ENCODE measurements at regions not wholly inside any gene's neighbourhood (a gene's known extent, or its start where the extent isn't known, plus 50 kb on each side); places are given as distances from the start of the nearest gene placed in this dataset.

DNA sequence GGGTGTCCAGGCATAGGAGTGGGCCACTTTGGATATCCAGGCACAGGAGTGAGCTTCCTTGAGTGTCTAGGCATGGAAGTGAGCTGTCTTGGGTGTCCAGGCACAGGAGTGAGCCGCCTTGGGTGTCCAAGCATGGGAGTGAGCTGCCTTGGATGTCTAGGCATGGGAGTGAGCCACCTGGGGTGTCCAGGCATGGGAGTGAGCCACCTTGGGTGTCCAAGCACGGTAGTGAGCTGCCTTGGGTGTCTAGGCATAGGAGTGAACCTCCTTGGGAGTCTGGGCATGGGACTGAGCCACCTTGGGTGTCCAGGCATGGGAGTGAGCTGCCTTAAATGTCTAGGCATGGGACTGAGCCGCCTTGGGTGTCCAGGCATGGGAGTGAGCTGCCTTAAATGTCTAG, 146.3 kb downstream of the C1orf94 start:
- Histone ChIP-seq H3K27me3 (ENCODE audit: control insufficient read depth in 2 of 2, insufficient read depth in 2 of 2, low read length in 2 of 2) (no peaks in the 10 kb centered on the region), H3K9me3 (replicated peaks; ENCODE audit: control insufficient read depth, insufficient read depth, low read length) (no peaks in the 10 kb centered on the region), H3K9me1 (replicated peaks; ENCODE audit: control insufficient read depth, extremely low read depth, insufficient read depth, low read length) (no peaks in the 10 kb centered on the region), H3K4me3 (replicated peaks in 1 of 3; ENCODE audit: insufficient read depth in 1 of 3, low read depth in 1 of 3, low read length in 3 of 3) (no peak overlapping the region), H3K9ac (replicated peaks; ENCODE audit: extremely low read depth, insufficient read depth, low read length) (no peak overlapping the region), H3K79me2 (ENCODE audit: control insufficient read depth, insufficient read depth, low read length) (no peaks in the 10 kb centered on the region), H3K4me2 (ENCODE audit: insufficient read depth, low read length) (no peak overlapping the region), H4K20me1 (replicated peaks; ENCODE audit: control insufficient read depth, extremely low read depth, insufficient read depth, low read length) (no peaks in the 10 kb centered on the region), H3K27ac (ENCODE audit: insufficient read depth, low read depth, low read length) (no peak overlapping the region), H2AFZ (ENCODE audit: low read depth, low read length) (no peak overlapping the region), H3K36me3 (ENCODE audit: control insufficient read depth in 2 of 2, extremely low read depth in 1 of 2, insufficient read depth in 2 of 2, low read length in 2 of 2) (no peaks in the 10 kb centered on the region), H3K4me1 (ENCODE audit: control insufficient read depth, extremely low read depth, insufficient read depth, low read length) (no peaks in the 10 kb centered on the region)
- dilution Hi-C loops (cut with MboI; ENCODE audit: extremely low pct_ligation_motif_present, low sequenced_read_pairs) = no loop called here
- CTCF ChIA-PET = no interaction called here
- intact Hi-C loops (cut with micrococcal nuclease) = no loop called here
- POLR2A ChIA-PET = no interaction called here
- no TSS peak for BruUV-seq (replicated peaks)
- FAIRE-seq (no peak), DNase-seq (ENCODE audit: low read depth, low spot score) (no peak)
- TF ChIP-seq GATA2 (IDR thresholded peaks at IDR 0.05; ENCODE audit: insufficient read depth, insufficient read length, low read depth, low read length) (no peak), MYC (IDR thresholded peaks at IDR 0.05; ENCODE audit: low read depth, low read length) (no peak), JUN (IDR thresholded peaks at IDR 0.05; ENCODE audit: borderline replicate concordance, insufficient read depth, insufficient read length, low read depth) (no peak), EZH2 (IDR thresholded peaks at IDR 0.05; ENCODE audit: borderline replicate concordance, low read depth, low read length, severe bottlenecking) (no peak)
- TF ChIP-seq, protein P1, sequence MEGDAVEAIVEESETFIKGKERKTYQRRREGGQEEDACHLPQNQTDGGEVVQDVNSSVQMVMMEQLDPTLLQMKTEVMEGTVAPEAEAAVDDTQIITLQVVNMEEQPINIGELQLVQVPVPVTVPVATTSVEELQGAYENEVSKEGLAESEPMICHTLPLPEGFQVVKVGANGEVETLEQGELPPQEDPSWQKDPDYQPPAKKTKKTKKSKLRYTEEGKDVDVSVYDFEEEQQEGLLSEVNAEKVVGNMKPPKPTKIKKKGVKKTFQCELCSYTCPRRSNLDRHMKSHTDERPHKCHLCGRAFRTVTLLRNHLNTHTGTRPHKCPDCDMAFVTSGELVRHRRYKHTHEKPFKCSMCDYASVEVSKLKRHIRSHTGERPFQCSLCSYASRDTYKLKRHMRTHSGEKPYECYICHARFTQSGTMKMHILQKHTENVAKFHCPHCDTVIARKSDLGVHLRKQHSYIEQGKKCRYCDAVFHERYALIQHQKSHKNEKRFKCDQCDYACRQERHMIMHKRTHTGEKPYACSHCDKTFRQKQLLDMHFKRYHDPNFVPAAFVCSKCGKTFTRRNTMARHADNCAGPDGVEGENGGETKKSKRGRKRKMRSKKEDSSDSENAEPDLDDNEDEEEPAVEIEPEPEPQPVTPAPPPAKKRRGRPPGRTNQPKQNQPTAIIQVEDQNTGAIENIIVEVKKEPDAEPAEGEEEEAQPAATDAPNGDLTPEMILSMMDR (IDR thresholded peaks at IDR 0.05; ENCODE audit: extremely low read depth in 1 of 2, insufficient read depth in 1 of 2, low read depth in 1 of 2, low read length in 2 of 2) = no peak

DNA sequence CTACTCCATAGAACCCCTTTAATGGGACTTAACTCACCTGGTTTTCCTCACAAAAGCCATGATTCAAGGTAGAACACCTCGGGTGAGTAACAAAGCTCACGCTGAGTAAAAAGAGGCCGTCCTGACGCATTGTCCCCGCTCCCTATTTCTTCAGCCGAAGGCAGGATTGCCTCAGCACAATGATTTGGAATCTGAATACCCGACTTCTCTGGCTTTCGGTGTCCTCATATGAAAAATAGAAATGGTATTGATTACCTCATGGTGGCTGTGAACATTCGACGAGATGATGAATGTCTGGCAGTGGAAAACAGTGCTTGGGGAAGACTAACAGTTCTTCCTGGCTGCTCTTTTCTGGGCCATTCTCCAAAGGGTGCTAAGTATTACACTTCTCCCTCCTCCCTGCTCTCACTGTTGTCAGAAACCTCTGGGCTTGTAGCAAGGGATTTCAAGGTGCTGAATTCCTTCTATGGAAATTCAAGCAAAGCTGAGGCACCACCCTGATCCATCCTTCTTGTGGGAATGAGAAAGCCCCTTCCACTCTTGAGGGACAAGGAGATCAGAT, 148.3 kb downstream of the C1orf94 start:
- no peak overlapping the region for H3K4me3 ChIP-seq (replicated peaks in 1 of 3; ENCODE audit: insufficient read depth in 1 of 3, low read depth in 1 of 3, low read length in 3 of 3)
- DNase-seq (ENCODE audit: low read depth, low spot score) = no peak
- POLR2A ChIA-PET = no interaction called here
- no peaks in the 10 kb centered on the region for H4K20me1 ChIP-seq (replicated peaks; ENCODE audit: control insufficient read depth, extremely low read depth, insufficient read depth, low read length)
- dilution Hi-C loops (cut with MboI; ENCODE audit: extremely low pct_ligation_motif_present, low sequenced_read_pairs) = no loop called here
- no peaks in the 10 kb centered on the region for H3K4me1 ChIP-seq (ENCODE audit: control insufficient read depth, extremely low read depth, insufficient read depth, low read length)
- H3K9me3 ChIP-seq (replicated peaks; ENCODE audit: control insufficient read depth, insufficient read depth, low read length) = no peaks in the 10 kb centered on the region
- TF ChIP-seq POLR2AphosphoS5 (IDR thresholded peaks at IDR 0.05; ENCODE audit: insufficient read depth, low read depth, low read length) (no peak), GATA2 (IDR thresholded peaks at IDR 0.05; ENCODE audit: insufficient read depth, insufficient read length, low read depth, low read length) (no peak), FOS (IDR thresholded peaks at IDR 0.05; ENCODE audit: borderline replicate concordance, insufficient read depth, low read length) (no peak), MYC (IDR thresholded peaks at IDR 0.05; ENCODE audit: low read depth, low read length) (no peak), JUN (IDR thresholded peaks at IDR 0.05; ENCODE audit: borderline replicate concordance, insufficient read depth, insufficient read length, low read depth) (no peak), EZH2 (IDR thresholded peaks at IDR 0.05; ENCODE audit: borderline replicate concordance, low read depth, low read length, severe bottlenecking) (no peak), POLR2A (IDR thresholded peaks at IDR 0.05; ENCODE audit: low read depth, low read length) (no peak)
- TF ChIP-seq, protein P2, sequence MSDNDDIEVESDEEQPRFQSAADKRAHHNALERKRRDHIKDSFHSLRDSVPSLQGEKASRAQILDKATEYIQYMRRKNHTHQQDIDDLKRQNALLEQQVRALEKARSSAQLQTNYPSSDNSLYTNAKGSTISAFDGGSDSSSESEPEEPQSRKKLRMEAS (IDR thresholded peaks at IDR 0.05; ENCODE audit: insufficient read depth, insufficient read length) = no peak
- TF ChIP-seq, protein P1 (IDR thresholded peaks at IDR 0.05; ENCODE audit: extremely low read depth in 1 of 2, insufficient read depth in 1 of 2, low read depth in 1 of 2, low read length in 2 of 2) = no peak
- no TSS peak for BruUV-seq (replicated peaks)
- no peak overlapping the region for H2AFZ ChIP-seq (ENCODE audit: low read depth, low read length)
- no peak overlapping the region for H3K27ac ChIP-seq (ENCODE audit: insufficient read depth, low read depth, low read length)
- CTCF ChIA-PET = no interaction called here
- H3K9ac ChIP-seq (replicated peaks; ENCODE audit: extremely low read depth, insufficient read depth, low read length) = no peak overlapping the region
- H3K79me2 ChIP-seq (ENCODE audit: control insufficient read depth, insufficient read depth, low read length) = no peaks in the 10 kb centered on the region
- no peaks in the 10 kb centered on the region for H3K27me3 ChIP-seq (ENCODE audit: control insufficient read depth in 2 of 2, insufficient read depth in 2 of 2, low read length in 2 of 2)
- FAIRE-seq = no peak
- H3K36me3 ChIP-seq (ENCODE audit: control insufficient read depth in 2 of 2, extremely low read depth in 1 of 2, insufficient read depth in 2 of 2, low read length in 2 of 2) = no peaks in the 10 kb centered on the region
- intact Hi-C loops (cut with micrococcal nuclease) = no loop called here
- H3K9me1 ChIP-seq (replicated peaks; ENCODE audit: control insufficient read depth, extremely low read depth, insufficient read depth, low read length) = no peaks in the 10 kb centered on the region
- H3K4me2 ChIP-seq (ENCODE audit: insufficient read depth, low read length) = no peak overlapping the region

Measured in endothelial cell of umbilical vein (primary cell).